Spleen (tissue), 11 donors: ENCODE measurements at regions not wholly inside any gene's neighbourhood (a gene's known extent, or its start where the extent isn't known, plus 50 kb on each side); places are given as distances from the start of the nearest gene placed in this dataset.

Experiments used
- DNase-seq: peaks from one replicate; pipeline ENCODE4 v3.0.0-alpha.2; 2020
- H3K27ac ChIP-seq, 8 donors: fragments of 200-600 bp; sonication (generic) in 7 of 8; 1 replicate in 4 of 8; 2 replicates in 4 of 8; pipeline versions ENCODE4 v1.5.0 to v1.8.0; 2016 to 2021; ENCODE audit warnings: inconsistent platforms in 4 of 8, mild to moderate bottlenecking in 4 of 8, moderate library complexity in 1 of 8
- H3K27me3 ChIP-seq, 7 donors: fragments of 200-600 bp; sonication (generic) in 6 of 7; replicated peaks in 1 of 7; 1 replicate in 4 of 7; 2 replicates in 3 of 7; pipeline versions ENCODE4 v1.5.0 to v1.8.0; 2016 to 2021; ENCODE audit warnings: inconsistent platforms in 3 of 7, mild to moderate bottlenecking in 1 of 7
- H3K36me3 ChIP-seq, 6 donors: fragments of 200-600 bp; sonication (generic) in 5 of 6; 1 replicate in 4 of 6; 2 replicates in 2 of 6; pipeline versions ENCODE4 v1.5.0 to v1.8.0; 2016 to 2021; ENCODE audit warnings: inconsistent platforms in 2 of 6
- H3K4me1 ChIP-seq, 6 donors: fragments of 200-600 bp; sonication (generic) in 5 of 6; 1 replicate in 3 of 6; 2 replicates in 3 of 6; pipeline versions ENCODE4 v1.5.0 to v1.8.0; 2016 to 2021; ENCODE audit warnings: inconsistent platforms in 3 of 6
- H3K4me3 ChIP-seq, 8 donors: fragments of 200-600 bp; sonication (generic) in 7 of 8; 1 replicate in 4 of 8; 2 replicates in 4 of 8; pipeline versions ENCODE4 v1.5.0 to v1.8.0; 2016 to 2021; ENCODE audit warnings: inconsistent platforms in 4 of 8, mild to moderate bottlenecking in 4 of 8, moderate library complexity in 2 of 8
- H3K9me3 ChIP-seq, 8 donors: fragments of 200-600 bp; sonication (generic) in 7 of 8; 1 replicate in 4 of 8; 2 replicates in 4 of 8; pipeline versions ENCODE4 v1.5.0 to v1.8.0; 2016 to 2021; ENCODE audit warnings: inconsistent platforms in 4 of 8
- POLR2A ChIP-seq, 3 donors: fragments of 450-650 bp; IDR thresholded peaks; one replicate each; pipeline ENCODE4 v1.5.1; 2017; ENCODE audit warnings: antibody characterized with exemption in 3 of 3, mild to moderate bottlenecking in 1 of 3
- POLR2AphosphoS5 ChIP-seq, 3 donors: sonication (generic); formaldehyde crosslinking; IDR thresholded peaks; one replicate each; pipeline ENCODE4 v1.5.1; 2017; ENCODE audit warnings: antibody characterized with exemption in 3 of 3
- WGBS, 5 donors: extraction: QIAGEN DNeasy Blood & Tissue Kit in 3 of 5; methylation state at CpG; one replicate each; pipeline versions ENCODE4 v1.1.5 to v1.1.7; 2013 to 2018; 5-methylcytosine and 5-hydroxymethylcytosine counted together
- intact Hi-C: fragments of 100-400 bp; cut with DNase I; formaldehyde crosslinking; loops from one replicate; pipeline ENCODE4 v1.15.0; 2023; ENCODE audit warnings: low total_unique reads
- TF ChIP-seq, protein P1 (sequence below), 11 experiments: fragments of 200-600 bp in 7 of 11; fragments of 450-650 bp in 4 of 11; sonication (generic) in 4 of 11; IDR thresholded peaks in 8 of 11; conservative IDR thresholded peaks in 3 of 11; 1 replicate in 7 of 11; 2 replicates in 4 of 11; pipeline versions ENCODE4 v1.4.0 to v1.8.0; 2016 to 2021; ENCODE audit warnings: antibody characterized with exemption in 11 of 11, inconsistent platforms in 4 of 11, mild to moderate bottlenecking in 1 of 11
- donor health status: healthy with polysubstance abuse.
- donor health status: DM: no; HTN: no; CAD: no; lungs with moderate emphysema.
- donor health status: DM: no; HTN: no; CAD: no.
- donor health status: Bipolar disorder and iron deficiency.
- donor health status: healthy.
- donor health status: DM: no; HTN: no; CAD: no.
- donor health status: DM: yes; HTN: yes; CAD: no.

DNA sequence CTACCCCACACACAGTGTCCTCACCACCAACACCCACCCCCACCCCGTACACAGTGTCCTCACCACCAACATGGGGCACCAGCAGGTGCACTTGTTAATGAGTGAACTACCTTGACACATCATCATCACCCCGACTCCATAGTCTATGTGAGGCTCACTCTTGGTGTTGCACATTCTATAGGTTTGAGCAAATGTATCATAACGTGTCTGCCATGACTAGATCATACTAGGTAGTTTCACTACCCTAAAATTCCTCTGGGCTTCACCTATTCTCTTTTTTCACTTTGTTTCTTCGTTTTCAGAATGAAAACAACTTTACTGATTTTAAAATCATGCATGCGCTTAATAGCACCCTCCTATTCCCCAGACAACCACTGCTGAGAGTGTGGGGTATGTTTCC, 102.6 kb upstream of the SLC6A6 start:
- Histone ChIP-seq H3K4me3 (no peak overlapping the region), H3K36me3 (no peaks in the 10 kb centered on the region), H3K27ac (no peak overlapping the region), H3K9me3 (no peaks in the 10 kb centered on the region), H3K4me1 (peaks cover 0 to 14% (median 3%) of the 10 kb centered on the region in 6 donors), H3K27me3 (peaks cover 0 to 20% (median 0%) of the 10 kb centered on the region in 7 donors)
- intact Hi-C loops = no loop called here
- TF ChIP-seq, protein P1, sequence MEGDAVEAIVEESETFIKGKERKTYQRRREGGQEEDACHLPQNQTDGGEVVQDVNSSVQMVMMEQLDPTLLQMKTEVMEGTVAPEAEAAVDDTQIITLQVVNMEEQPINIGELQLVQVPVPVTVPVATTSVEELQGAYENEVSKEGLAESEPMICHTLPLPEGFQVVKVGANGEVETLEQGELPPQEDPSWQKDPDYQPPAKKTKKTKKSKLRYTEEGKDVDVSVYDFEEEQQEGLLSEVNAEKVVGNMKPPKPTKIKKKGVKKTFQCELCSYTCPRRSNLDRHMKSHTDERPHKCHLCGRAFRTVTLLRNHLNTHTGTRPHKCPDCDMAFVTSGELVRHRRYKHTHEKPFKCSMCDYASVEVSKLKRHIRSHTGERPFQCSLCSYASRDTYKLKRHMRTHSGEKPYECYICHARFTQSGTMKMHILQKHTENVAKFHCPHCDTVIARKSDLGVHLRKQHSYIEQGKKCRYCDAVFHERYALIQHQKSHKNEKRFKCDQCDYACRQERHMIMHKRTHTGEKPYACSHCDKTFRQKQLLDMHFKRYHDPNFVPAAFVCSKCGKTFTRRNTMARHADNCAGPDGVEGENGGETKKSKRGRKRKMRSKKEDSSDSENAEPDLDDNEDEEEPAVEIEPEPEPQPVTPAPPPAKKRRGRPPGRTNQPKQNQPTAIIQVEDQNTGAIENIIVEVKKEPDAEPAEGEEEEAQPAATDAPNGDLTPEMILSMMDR (IDR thresholded peaks at IDR 0.05 in 8 of 11, conservative IDR thresholded peaks at IDR 0.05 in 3 of 11) = no peak
- TF ChIP-seq POLR2A (IDR thresholded peaks at IDR 0.05) (no peak), POLR2AphosphoS5 (IDR thresholded peaks at IDR 0.05) (no peak)
- no peak for DNase-seq
- WGBS, 5 donors = 74 to 79% (median 76%) methylated on average over 4 to 5 of the region's 5 CpGs

GRCh38 chr3:14300721-14301399, 101.5 kb upstream of the SLC6A6 start:
- 81 to 95% (median 91%) methylated on average over 11 of the region's 11 CpGs for WGBS, 5 donors
- Histone ChIP-seq H3K9me3 (no peaks in the 10 kb centered on the region), H3K4me3 (no peak overlapping the region), H3K27ac (no peak overlapping the region), H3K4me1 (peaks cover 0 to 24% (median 10%) of the 10 kb centered on the region in 6 donors), H3K36me3 (no peaks in the 10 kb centered on the region), H3K27me3 (peaks cover 0 to 25% (median 0%) of the 10 kb centered on the region in 7 donors)
- TF ChIP-seq POLR2AphosphoS5 (IDR thresholded peaks at IDR 0.05) (no peak), POLR2A (IDR thresholded peaks at IDR 0.05) (no peak)
- TF ChIP-seq, protein P1 (IDR thresholded peaks at IDR 0.05 in 8 of 11, conservative IDR thresholded peaks at IDR 0.05 in 3 of 11) = no peak
- no peak for DNase-seq
- intact Hi-C loops = no loop called here

GRCh38 chr3:14301558-14301957, 100.8 kb upstream of the SLC6A6 start:
- intact Hi-C loops = no loop called here
- Histone ChIP-seq H3K4me1 (peaks cover 0 to 24% (median 10%) of the 10 kb centered on the region in 6 donors), H3K36me3 (no peaks in the 10 kb centered on the region), H3K27me3 (peaks cover 0 to 25% (median 0%) of the 10 kb centered on the region in 7 donors), H3K27ac (no peak overlapping the region), H3K9me3 (no peaks in the 10 kb centered on the region), H3K4me3 (no peak overlapping the region)
- no peak for DNase-seq
- TF ChIP-seq POLR2AphosphoS5 (IDR thresholded peaks at IDR 0.05) = no peak
- TF ChIP-seq POLR2A (IDR thresholded peaks at IDR 0.05) = no peak
- TF ChIP-seq, protein P1 (IDR thresholded peaks at IDR 0.05 in 8 of 11, conservative IDR thresholded peaks at IDR 0.05 in 3 of 11) = no peak
- WGBS, 5 donors = 76 to 82% (median 82%) methylated on average over 15 of the region's 15 CpGs

- no peak for DNase-seq
Measured at GRCh38 chr3:14303336-14304100, 98.9 kb upstream of the SLC6A6 start.

More at GRCh38 chr3:14303336-14304100, 98.9 kb upstream of the SLC6A6 start:
- no peak overlapping the region for H3K27ac ChIP-seq
- 68 to 79% (median 77%) methylated on average over 6 to 7 of the region's 7 CpGs for WGBS, 5 donors
- TF ChIP-seq POLR2AphosphoS5 (IDR thresholded peaks at IDR 0.05) (no peak), POLR2A (IDR thresholded peaks at IDR 0.05) (no peak)
- TF ChIP-seq, protein P1 (IDR thresholded peaks at IDR 0.05 in 8 of 11, conservative IDR thresholded peaks at IDR 0.05 in 3 of 11) = no peak
- no peak overlapping the region for H3K4me3 ChIP-seq
- peaks cover 0 to 20% (median 0%) of the 10 kb centered on the region in 7 donors for H3K27me3 ChIP-seq
- no peaks in the 10 kb centered on the region for H3K9me3 ChIP-seq
- H3K36me3 ChIP-seq = no peaks in the 10 kb centered on the region
- intact Hi-C loops = no loop called here
- H3K4me1 ChIP-seq = peaks cover 0 to 24% (median 10%) of the 10 kb centered on the region in 6 donors
